Prostate gland (tissue), 2 donors: ENCODE measurements at regions not wholly inside any gene's neighbourhood (a gene's known extent, or its start where the extent isn't known, plus 50 kb on each side); places are given as distances from the start of the nearest gene placed in this dataset.

Experiments
- DNase-seq: peaks from one replicate; pipeline ENCODE4 v3.0.0-alpha.2; 2019; ENCODE audit warnings: low spot score
- H3K27ac ChIP-seq, 2 donors: fragments of 200-600 bp; sonication (generic); 2 replicates each; pipeline ENCODE4 v1.5.1; 2017 to 2019
- H3K27me3 ChIP-seq: fragments of 200-600 bp; sonication (generic); replicated peaks from 2 replicates; pipeline ENCODE4 v1.5.1; 2019; ENCODE audit not compliant: insufficient read depth
- H3K36me3 ChIP-seq, 2 donors: fragments of 200-600 bp; sonication (generic); 1 replicate in 1 of 2; 2 replicates in 1 of 2; pipeline versions ENCODE4 v1.5.1 to v1.8.1; 2017 to 2019
- H3K4me1 ChIP-seq: fragments of 200-600 bp; sonication (generic); replicated peaks from 2 replicates; pipeline ENCODE4 v1.5.1; 2019
- H3K4me3 ChIP-seq, 2 donors: fragments of 200-600 bp; sonication (generic); 2 replicates each; pipeline ENCODE4 v1.5.1; 2017 to 2019
- H3K9me3 ChIP-seq: fragments of 200-600 bp; sonication (generic); 2 replicates; pipeline ENCODE4 v1.5.1; 2017
- POLR2A ChIP-seq: fragments of 450-650 bp; IDR thresholded peaks from one replicate; pipeline ENCODE4 v1.6.1; 2016; ENCODE audit warnings: antibody characterized with exemption, mild to moderate bottlenecking
- POLR2AphosphoS5 ChIP-seq: sonication (generic); formaldehyde crosslinking; IDR thresholded peaks from one replicate; pipeline ENCODE4 v1.6.1; 2017; ENCODE audit warnings: antibody characterized with exemption
- whole genome bisulfite sequencing: methylation state at CpG from one replicate; pipeline ENCODE4 v1.1.5; 2018; 5-methylcytosine and 5-hydroxymethylcytosine counted together
- intact Hi-C: fragments of 100-400 bp; cut with DNase I; formaldehyde crosslinking; loops from one replicate; pipeline ENCODE4 v1.14.2; 2022
- TF ChIP-seq, protein P1 (sequence below), 4 experiments: fragments of 200-600 bp in 2 of 4; fragments of 450-650 bp in 2 of 4; sonication (generic) in 2 of 4; IDR thresholded peaks; 1 replicate in 3 of 4; 2 replicates in 1 of 4; pipeline ENCODE4 v1.5.1; 2016 to 2019; ENCODE audit warnings: antibody characterized with exemption in 4 of 4, mild to moderate bottlenecking in 2 of 4, moderate library complexity in 2 of 4

DNA sequence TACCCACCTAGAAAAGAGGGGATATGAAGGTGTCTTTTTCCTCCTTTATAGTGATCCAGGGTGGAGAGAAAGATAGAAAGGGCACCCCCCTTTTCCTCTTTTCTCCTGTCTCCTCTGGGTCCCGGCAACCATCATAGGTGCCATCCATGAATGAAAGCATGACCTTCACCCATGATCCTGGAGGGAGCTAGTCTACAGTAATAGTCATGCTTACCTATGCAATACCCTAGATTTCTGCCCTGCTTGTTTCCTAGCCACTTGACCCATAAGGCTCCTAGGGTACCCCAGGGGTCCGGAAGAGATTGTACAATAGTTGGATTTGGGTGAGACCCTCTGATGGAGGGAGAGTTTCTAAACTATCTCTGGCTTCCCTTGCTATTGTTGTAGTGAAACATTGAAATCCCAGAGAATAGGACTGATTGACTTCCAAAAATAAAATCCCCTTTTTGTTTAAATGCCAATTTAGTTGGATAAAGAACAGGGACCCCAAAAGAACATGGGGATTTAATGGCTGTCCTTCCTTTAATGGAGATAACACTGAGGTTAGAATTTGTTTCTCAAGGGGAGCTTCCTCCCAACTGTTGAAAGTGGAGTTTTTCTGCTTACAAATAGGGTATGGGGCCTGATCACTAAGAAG is 366.8 kb upstream of the KHDRBS2 start:
- no peak for DNase-seq
- Histone ChIP-seq H3K9me3 (no peaks in the 10 kb centered on the region), H3K27me3 (no peaks in the 10 kb centered on the region), H3K4me3 (no peak overlapping the region), H3K27ac (no peak overlapping the region), H3K36me3 (no peaks in the 10 kb centered on the region), H3K4me1 (no peaks in the 10 kb centered on the region)
- 76% methylated on average over 2 of the region's 2 CpGs for WGBS
- intact Hi-C loops, result no loop called here
- no peak for TF ChIP-seq POLR2A
- TF ChIP-seq, protein P1, sequence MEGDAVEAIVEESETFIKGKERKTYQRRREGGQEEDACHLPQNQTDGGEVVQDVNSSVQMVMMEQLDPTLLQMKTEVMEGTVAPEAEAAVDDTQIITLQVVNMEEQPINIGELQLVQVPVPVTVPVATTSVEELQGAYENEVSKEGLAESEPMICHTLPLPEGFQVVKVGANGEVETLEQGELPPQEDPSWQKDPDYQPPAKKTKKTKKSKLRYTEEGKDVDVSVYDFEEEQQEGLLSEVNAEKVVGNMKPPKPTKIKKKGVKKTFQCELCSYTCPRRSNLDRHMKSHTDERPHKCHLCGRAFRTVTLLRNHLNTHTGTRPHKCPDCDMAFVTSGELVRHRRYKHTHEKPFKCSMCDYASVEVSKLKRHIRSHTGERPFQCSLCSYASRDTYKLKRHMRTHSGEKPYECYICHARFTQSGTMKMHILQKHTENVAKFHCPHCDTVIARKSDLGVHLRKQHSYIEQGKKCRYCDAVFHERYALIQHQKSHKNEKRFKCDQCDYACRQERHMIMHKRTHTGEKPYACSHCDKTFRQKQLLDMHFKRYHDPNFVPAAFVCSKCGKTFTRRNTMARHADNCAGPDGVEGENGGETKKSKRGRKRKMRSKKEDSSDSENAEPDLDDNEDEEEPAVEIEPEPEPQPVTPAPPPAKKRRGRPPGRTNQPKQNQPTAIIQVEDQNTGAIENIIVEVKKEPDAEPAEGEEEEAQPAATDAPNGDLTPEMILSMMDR (IDR thresholded peaks at IDR 0.05), result no peak

DNA sequence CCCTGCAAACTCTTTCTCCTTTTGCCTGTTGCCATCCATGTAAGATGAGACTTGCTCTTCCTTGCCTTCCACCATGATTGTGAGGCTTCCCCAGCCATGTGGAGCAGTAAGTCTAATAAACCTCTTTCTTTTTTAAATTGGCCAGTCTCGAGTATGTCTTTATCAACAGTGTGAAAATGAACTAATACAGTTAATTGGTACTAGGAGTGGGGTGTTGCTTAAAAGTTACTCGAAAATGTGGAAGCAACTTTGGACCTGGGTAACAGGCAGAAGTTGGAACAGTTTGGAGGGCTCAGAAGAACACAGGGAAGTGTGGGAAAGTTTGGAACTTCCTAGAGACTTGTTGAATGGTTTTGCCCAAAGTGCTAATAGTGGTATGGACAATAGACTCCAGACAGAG is 359.2 kb upstream of the KHDRBS2 start:
- Histone ChIP-seq H3K27me3 (no peaks in the 10 kb centered on the region), H3K36me3 (no peaks in the 10 kb centered on the region), H3K4me3 (no peak overlapping the region), H3K27ac (no peak overlapping the region), H3K9me3 (no peaks in the 10 kb centered on the region), H3K4me1 (no peaks in the 10 kb centered on the region)
- intact Hi-C loops, result no loop called here
- TF ChIP-seq POLR2A (no peak), POLR2AphosphoS5 (no peak)
- TF ChIP-seq, protein P1 (IDR thresholded peaks at IDR 0.05), result no peak
- DNase-seq, result no peak
- WGBS, result 74% methylated on average over 2 of the region's 2 CpGs

DNA sequence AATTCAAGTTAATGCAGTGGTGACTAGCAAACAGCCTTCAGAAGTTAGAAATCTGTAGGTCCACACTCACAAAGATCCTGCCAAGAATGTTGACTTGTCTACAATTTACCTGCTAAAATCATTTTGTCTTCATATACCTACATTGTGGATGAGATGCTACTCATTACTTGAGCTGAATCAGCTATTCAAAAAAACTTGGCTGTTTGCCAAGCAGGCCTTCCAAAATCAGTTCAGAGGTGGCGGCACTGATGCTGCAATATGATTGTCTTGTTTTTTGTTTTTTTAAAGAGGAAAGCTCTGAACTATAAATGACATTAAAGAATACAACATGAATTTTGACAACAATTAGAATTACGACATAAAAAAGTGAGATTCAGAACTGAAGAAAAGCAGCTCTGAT is 354.7 kb upstream of the KHDRBS2 start:
- intact Hi-C loops, result no loop called here
- no peaks in the 10 kb centered on the region for H3K36me3 ChIP-seq
- TF ChIP-seq POLR2A (no peak), POLR2AphosphoS5 (no peak)
- TF ChIP-seq, protein P1 (IDR thresholded peaks at IDR 0.05), result no peak
- WGBS, result 68% methylated on average over 2 of the region's 2 CpGs
- no peak overlapping the region for H3K27ac ChIP-seq
- no peaks in the 10 kb centered on the region for H3K4me1 ChIP-seq
- H3K27me3 ChIP-seq, result no peaks in the 10 kb centered on the region
- no peaks in the 10 kb centered on the region for H3K9me3 ChIP-seq
- DNase-seq, result no peak
- no peak overlapping the region for H3K4me3 ChIP-seq

DNA sequence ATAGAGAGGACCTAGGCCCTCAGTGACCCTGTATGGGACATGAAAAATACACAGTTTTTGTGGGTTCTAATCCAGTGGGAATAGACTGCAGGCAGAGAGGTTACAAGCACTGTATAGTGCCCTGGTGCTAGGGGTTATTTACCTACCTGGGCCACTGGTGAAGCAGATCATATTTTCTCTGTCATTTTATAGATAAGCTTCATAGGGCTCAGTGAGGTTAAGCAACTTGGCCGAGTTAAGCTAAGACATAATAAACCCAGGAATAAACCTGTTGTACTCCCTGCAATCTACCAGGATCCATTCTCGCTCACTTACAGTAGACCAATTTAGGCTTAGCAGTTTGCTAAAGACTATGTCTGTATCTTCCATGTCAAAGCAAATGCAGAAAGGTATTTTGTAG is 340.6 kb upstream of the KHDRBS2 start:
- no peaks in the 10 kb centered on the region for H3K27me3 ChIP-seq
- H3K27ac ChIP-seq, result no peak overlapping the region
- intact Hi-C loops, result no loop called here
- H3K4me1 ChIP-seq, result no peaks in the 10 kb centered on the region
- no peaks in the 10 kb centered on the region for H3K9me3 ChIP-seq
- no peak overlapping the region for H3K4me3 ChIP-seq
- 61% methylated on average over 2 of the region's 2 CpGs for WGBS
- no peaks in the 10 kb centered on the region for H3K36me3 ChIP-seq
- TF ChIP-seq POLR2AphosphoS5 (no peak), POLR2A (no peak)
- TF ChIP-seq, protein P1 (IDR thresholded peaks at IDR 0.05), result no peak
- DNase-seq, result no peak

DNA sequence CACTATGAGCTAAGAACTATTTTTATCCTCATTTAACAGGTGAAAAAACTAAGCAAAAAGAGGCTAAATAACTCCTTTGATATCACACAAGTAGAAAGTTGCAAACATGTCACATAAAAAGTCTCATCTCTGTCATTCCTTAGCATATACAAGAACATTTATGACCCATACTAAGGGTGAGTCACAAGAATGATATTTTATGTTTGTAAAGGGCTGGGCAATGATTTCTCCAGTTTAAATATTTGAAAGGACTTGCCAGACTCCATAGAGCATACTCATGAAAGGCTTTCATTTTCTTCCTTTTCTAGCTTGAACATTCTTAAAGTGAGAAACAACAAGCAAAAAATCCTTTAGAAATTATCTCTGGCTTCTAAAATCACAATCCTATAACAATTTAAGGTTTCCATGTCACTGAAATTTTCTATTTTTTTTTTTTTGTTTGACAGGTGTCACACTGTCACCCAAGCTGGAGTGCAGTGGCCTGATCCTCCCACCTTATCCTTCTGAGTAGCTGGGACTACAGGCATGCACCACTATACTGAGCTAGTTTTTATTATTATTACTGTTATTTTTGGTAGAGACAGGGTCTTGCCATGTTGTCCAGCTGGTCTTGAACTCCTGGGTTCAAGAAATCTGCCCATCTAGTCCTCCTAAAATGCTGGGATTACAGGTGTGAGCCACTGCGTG is 338.0 kb upstream of the KHDRBS2 start:
- Histone ChIP-seq H3K4me1 (no peaks in the 10 kb centered on the region), H3K4me3 (no peak overlapping the region), H3K27ac (no peak overlapping the region), H3K9me3 (no peaks in the 10 kb centered on the region), H3K27me3 (no peaks in the 10 kb centered on the region), H3K36me3 (no peaks in the 10 kb centered on the region)
- intact Hi-C loops, result no loop called here
- no peak for TF ChIP-seq POLR2AphosphoS5
- TF ChIP-seq, protein P1 (IDR thresholded peaks at IDR 0.05), result no peak
- TF ChIP-seq POLR2A, result no peak
- no peak for DNase-seq
- WGBS, result 97% methylated on average over 1 of the region's 1 CpG
